ENCODE measurements at regions not wholly inside any gene's neighbourhood (a gene's known extent, or its start where the extent isn't known, plus 50 kb on each side); places are given as distances from the start of the nearest gene placed in this dataset.

GRCh38 chr5:125600559-125600958 is 822.6 kb upstream of the GRAMD2B start:
- no peak for DNase-seq (ENCODE audit: low read depth in 2 of 2)

GRCh38 chr5:125602184-125602583 is 821.0 kb upstream of the GRAMD2B start:
- no peak for DNase-seq (ENCODE audit: low read depth in 2 of 2)

GRCh38 chr5:125603321-125603720 is 819.9 kb upstream of the GRAMD2B start:
- no peak for DNase-seq (ENCODE audit: low read depth in 2 of 2)

GRCh38 chr5:125604104-125604503 is 819.1 kb upstream of the GRAMD2B start:
- DNase-seq (ENCODE audit: low read depth in 2 of 2), result no peak

DNA sequence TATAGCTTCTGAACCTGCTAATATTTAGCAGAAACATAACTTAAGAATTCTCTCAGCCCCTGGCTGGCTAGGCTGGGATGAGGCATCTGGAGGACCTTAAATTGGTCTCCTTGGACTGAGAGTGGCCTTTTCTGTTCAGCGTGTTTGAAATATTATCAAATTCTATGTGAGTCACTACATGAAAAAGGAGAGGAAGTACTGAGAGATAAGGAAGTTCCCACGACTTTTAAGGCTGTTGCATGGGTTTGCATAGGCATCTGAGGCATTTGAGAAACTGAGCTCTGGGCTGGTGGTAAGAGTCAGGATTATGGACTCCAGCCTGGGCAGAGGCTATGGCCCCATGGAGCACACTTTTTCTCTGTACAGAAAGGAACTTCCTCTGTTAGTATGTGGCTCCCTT is 816.2 kb upstream of the GRAMD2B start:
- no peak for DNase-seq (ENCODE audit: low read depth in 2 of 2)

DNA sequence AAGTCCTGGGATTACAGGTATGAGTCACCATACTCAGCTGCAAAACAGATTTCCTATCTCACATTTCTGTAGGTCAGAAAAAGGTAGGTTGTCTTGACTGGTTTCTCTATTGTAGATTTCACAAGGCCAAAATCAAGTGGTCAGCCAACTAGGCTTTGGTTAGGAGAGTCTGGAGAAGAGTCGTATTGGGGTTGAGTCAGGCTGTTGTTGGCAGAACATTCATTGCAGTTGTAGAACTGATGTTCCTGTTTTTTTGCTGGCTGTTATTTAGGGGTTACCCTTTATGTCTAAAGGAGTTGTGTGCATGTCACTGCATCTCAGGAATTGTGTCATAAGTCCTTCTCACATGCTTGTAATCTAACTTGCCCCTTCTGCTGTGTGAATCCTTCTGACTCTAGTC is 814.2 kb upstream of the GRAMD2B start:
- no peak for DNase-seq (ENCODE audit: low read depth in 2 of 2)

DNA sequence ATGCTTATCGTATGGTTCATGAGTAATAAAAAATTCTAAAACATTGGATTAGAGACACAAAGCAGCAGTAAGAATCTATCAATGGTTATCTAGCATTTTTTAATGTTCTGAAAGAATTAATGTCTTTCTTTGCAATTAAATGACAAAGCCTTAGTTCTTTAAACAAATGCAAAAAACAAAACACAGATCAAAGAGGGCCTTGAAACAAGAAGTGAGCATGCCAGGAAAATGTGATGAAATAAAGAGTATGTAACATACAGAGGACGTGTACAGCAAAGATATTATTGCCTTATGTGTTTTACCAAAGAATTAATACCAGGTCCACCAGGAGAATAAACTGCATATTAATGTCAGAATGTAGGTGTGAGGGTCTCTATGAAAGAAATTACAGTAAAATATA is 812.3 kb upstream of the GRAMD2B start:
- no peak for DNase-seq (ENCODE audit: low read depth in 2 of 2)

- no peak for DNase-seq (ENCODE audit: low read depth in 2 of 2)
Measured at GRCh38 chr5:125611541-125611940, 811.7 kb upstream of the GRAMD2B start.

DNA sequence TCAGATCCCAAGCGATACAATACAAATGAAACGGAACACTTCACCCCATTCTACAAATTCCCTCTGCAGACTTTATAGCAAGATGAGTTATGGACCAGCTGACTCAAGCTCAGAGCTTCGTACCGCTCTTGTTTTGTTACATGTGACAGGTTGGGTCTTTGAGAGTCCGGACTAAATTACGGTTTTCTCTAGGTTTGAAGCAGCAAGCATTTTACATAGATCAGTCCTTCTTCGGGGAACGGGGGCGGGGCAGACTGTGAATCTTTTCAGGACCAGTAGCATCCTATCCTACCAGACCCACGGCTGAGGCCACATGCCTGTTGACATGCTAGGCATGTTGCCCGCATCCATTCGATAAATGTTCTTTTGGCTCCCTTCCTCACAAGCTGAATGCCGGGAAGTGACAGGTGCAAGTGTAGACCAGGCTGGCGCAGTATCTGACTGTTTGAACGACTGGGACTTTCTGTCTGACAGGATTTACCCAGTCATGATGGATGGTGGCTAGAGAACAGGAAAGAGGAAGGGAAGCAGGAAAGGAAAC is 811.0 kb upstream of the GRAMD2B start:
- DNase-seq (ENCODE audit: low read depth in 2 of 2), result no peak

- no peak for DNase-seq (ENCODE audit: low read depth in 2 of 2)
Measured at GRCh38 chr5:125612776-125613175, 810.4 kb upstream of the GRAMD2B start.

DNA sequence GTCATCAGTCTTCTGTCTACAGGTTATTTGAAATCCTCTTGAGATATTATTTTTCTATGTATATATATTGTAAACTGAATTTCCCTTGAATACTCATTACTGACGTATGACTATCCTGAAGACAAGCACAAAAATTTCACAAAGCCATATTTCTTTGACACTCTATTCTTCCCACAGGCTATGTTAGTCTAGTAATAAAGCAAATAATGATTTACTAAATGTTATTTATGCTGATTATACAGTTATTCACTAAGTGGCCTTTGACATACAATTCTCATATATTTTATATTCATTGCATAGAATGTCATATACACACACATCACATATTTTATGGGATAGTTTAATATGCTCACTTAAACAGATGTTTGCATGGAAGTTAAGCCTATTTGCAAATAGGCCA is 793.0 kb upstream of the GRAMD2B start:
- DNase-seq (ENCODE audit: low read depth in 2 of 2), result no peak

DNA sequence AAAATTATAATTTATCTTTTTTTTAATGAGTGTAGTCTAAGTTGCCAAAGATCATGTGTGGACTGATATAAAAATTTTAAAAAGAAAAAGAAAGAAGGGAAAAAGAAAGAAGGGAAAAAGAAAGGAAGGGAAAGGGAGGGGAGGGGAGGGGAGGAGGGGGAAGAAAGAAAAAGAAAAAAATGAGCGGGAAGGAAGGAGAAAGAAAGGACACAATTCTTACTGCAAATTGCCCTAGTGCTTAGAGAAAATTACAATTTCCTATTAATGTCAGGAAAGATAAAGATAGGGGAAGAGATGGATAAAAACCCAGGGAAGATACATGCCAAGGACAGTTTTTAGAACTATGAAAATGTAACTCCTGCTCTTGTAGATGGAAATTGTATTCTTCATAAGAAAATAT is 789.7 kb upstream of the GRAMD2B start:
- no peak for DNase-seq (ENCODE audit: low read depth in 2 of 2)

GRCh38 chr5:125634216-125634835 is 788.9 kb upstream of the GRAMD2B start:
- DNase-seq (ENCODE audit: low read depth in 2 of 2), result no peak

DNA sequence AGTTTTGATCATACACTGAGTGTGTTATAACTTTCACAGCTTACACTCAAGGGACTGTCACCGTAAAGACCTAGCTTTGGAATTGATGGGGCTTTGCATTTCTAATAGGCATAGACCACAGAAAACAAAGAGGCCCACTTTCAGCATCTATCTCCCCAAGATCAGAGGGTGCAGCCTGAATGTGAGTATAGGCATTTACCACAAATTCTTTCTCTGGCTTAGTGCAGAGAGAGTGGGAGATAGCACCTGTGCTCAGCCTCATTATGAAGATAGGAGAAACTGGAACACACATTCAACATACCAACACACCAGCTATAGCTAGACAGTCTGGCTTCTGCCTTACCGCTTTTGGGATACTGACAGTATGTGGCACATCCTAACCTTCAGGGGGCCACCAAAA is 783.4 kb upstream of the GRAMD2B start:
- DNase-seq (ENCODE audit: low read depth in 2 of 2), result no peak

DNA sequence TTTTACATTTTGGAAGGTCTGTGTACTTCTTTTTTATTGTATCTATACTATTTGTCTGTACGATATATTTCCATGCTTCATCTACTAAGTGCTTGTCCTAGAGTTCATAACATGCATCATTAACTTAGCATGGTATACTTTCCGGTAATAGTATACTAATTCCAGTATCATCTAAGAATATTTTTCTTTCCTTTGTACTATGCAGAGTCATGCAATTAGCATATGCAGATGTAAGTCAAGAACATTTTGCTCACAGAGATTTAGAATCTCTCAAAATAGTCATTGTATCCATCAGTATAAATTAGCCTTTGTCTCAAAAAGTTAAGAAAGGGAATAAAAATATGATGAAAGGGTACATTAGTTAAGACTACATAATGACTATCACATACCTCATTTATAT is 770.4 kb upstream of the GRAMD2B start:
- DNase-seq (ENCODE audit: low read depth in 2 of 2), result no peak

GRCh38 chr5:125654392-125654791 is 768.8 kb upstream of the GRAMD2B start:
- no peak for DNase-seq (ENCODE audit: low read depth in 2 of 2)

DNA sequence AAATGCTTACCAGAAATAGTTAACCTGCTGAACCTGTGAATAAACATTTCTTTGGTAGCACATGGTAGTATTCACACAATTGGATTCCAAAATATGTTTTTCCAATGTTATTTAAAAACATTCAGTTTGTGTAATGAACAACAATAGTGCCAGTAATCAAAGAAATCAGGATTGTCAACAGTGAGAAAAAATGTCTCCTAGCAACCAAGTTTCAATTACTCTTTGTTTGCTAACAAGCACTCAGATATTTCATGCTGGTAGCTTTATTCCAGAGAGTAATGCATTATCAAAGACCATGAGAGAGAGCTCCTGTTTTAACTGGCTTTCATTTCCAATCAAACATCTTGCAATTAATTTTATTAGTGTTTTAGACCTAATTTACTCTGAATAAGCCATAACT is 768.1 kb upstream of the GRAMD2B start:
- no peak for DNase-seq (ENCODE audit: low read depth in 2 of 2)

DNA sequence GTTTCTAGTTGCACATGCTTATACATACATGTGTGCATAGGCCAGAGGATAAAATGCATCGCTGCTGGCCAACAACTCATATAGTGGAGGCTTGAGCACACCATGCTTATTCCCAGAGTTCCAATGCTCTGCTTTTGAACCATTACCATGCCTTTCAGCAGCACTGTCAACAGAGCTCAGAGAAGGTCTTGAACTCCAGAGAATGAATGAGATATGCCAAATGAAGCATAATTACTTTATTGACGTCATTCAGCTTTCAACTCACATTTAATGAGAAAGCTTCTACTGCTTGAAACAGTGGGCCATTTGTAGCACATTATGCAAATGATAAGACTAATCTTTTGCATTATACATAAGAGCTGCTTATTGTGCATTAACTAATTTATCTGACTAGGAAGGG is 765.3 kb upstream of the GRAMD2B start:
- DNase-seq (ENCODE audit: low read depth in 2 of 2), result no peak

DNA sequence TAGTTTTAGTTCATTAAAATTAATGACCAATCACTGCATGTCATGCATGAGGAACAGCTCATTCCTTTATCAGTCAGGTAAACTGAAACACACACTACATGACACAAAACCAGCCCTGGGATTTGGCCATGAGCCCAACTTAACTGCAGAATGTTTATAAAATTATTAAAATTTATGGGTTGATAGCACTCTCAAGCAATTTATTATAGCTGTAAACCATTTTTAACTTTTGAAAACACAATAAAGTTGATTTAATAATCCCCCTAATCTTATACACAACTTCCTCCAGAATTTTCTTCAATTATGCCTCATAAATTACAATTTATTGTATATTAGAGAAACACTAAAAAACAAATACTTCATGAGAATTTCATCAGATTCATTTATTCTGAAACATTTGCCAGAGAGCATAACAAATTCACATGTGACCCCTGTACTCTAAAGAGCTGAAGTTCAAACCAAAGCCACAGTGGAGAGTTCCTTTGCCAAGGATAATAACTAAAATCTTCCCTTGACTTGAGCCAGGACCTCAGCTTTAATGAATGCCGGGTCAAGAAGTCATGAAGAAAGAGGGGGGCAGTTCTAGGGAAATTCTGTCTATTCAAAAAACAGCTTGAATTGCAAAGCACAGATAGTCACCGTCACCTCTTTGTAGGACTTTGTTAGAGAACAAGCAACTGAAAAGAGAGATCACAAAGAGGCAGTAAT is 763.7 kb upstream of the GRAMD2B start:
- DNase-seq (ENCODE audit: low read depth in 2 of 2), result no peak

GRCh38 chr5:125660231-125660895 is 762.8 kb upstream of the GRAMD2B start:
- no peak for DNase-seq (ENCODE audit: low read depth in 2 of 2)

DNA sequence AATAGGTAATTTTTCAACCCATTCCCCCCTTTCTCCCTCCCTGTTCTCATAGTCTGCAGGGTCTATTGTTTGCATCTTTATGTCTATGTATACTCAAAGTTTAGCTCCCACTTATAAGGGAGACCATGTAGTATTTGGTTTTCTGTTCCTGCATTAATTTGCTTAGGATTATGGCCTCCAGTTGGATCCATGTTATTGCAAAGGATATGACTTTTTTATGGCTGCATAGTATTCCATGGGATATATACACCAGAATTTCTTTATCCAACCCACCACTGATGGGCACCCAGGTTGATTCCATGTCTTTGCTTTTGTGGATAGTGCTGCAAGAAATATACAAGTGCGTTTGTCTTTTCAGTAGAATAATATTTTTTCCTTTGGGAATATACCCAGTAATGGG is 761.6 kb upstream of the GRAMD2B start:
- DNase-seq (ENCODE audit: low read depth in 2 of 2), result no peak

DNA sequence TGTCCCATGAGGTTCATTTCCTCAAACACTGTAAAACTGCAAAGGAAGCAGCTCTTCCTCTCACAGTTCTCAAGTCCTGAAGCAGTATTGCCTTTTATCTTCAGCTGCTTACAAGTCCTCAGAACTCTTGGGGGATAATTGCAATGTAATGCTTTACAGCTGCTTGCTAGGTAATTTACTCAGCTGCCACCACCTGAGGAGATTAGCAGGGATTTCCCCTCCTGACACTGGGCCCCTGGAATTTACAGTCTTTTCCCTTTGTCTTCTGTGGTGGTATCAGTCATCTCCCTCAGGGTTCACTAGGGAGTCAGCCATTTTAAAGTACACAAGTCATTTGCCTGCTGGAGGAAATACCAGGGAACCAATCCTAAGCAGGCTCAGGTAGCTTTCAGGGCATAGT is 754.3 kb upstream of the GRAMD2B start:
- no peak for DNase-seq (ENCODE audit: low read depth in 2 of 2)

GRCh38 chr5:125673359-125673950 is 749.8 kb upstream of the GRAMD2B start:
- no peak for DNase-seq (ENCODE audit: low read depth in 2 of 2)

Data from activated CD4-positive, alpha-beta T cell treated with anti-CD3 and anti-CD28 coated beads for 24 hours (primary cell).